Right atrium auricular region (tissue), 2 donors: ENCODE measurements at regions not wholly inside any gene's neighbourhood (a gene's known extent, or its start where the extent isn't known, plus 50 kb on each side); places are given as distances from the start of the nearest gene placed in this dataset.

Experiments used
- DNase-seq: peaks from one replicate; pipeline ENCODE4 v3.0.0-alpha.2; 2019; ENCODE audit warnings: low spot score
- H3K27ac ChIP-seq, 2 donors: fragments of 200-600 bp; sonication (generic); 1 replicate in 1 of 2; 2 replicates in 1 of 2; pipeline ENCODE4 v1.5.1; 2016 to 2019
- H3K27me3 ChIP-seq, 2 donors: fragments of 200-600 bp; sonication (generic); one replicate each; pipeline versions ENCODE4 v1.5.1 to v1.6.0; 2017 to 2019
- H3K36me3 ChIP-seq: fragments of 200-600 bp; sonication (generic); one replicate; pipeline ENCODE4 v1.5.1; 2016
- H3K4me1 ChIP-seq, 2 donors: fragments of 200-600 bp; sonication (generic); one replicate each; pipeline versions ENCODE4 v1.5.1 to v1.6.0; 2017 to 2019
- H3K4me3 ChIP-seq, 2 donors: fragments of 200-600 bp; sonication (generic); 1 replicate in 1 of 2; 2 replicates in 1 of 2; pipeline ENCODE4 v1.5.1; 2017 to 2019; ENCODE audit warnings: mild to moderate bottlenecking in 1 of 2, moderate library complexity in 1 of 2
- H3K9me3 ChIP-seq, 2 donors: fragments of 200-600 bp; sonication (generic); one replicate each; pipeline ENCODE4 v1.5.1; 2019
- TF ChIP-seq, protein P1 (sequence below), 2 donors: fragments of 200-600 bp; sonication (generic); IDR thresholded peaks; one replicate each; pipeline ENCODE4 v1.5.1; 2019; ENCODE audit warnings: antibody characterized with exemption in 2 of 2

- Histone ChIP-seq H3K4me3 (no peak overlapping the region), H3K27ac (no peak overlapping the region), H3K4me1 (no peaks in the 10 kb centered on the region), H3K9me3 (no peaks in the 10 kb centered on the region), H3K27me3 (no peaks in the 10 kb centered on the region), H3K36me3 (no peaks in the 10 kb centered on the region)
- DNase-seq: no peak
- TF ChIP-seq, protein P1, sequence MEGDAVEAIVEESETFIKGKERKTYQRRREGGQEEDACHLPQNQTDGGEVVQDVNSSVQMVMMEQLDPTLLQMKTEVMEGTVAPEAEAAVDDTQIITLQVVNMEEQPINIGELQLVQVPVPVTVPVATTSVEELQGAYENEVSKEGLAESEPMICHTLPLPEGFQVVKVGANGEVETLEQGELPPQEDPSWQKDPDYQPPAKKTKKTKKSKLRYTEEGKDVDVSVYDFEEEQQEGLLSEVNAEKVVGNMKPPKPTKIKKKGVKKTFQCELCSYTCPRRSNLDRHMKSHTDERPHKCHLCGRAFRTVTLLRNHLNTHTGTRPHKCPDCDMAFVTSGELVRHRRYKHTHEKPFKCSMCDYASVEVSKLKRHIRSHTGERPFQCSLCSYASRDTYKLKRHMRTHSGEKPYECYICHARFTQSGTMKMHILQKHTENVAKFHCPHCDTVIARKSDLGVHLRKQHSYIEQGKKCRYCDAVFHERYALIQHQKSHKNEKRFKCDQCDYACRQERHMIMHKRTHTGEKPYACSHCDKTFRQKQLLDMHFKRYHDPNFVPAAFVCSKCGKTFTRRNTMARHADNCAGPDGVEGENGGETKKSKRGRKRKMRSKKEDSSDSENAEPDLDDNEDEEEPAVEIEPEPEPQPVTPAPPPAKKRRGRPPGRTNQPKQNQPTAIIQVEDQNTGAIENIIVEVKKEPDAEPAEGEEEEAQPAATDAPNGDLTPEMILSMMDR (IDR thresholded peaks at IDR 0.05): no peak
Measured at GRCh38 chr5:110366716-110367115, 359.8 kb downstream of the TMEM232 start.
